ENCODE measurements at regions not wholly inside any gene's neighbourhood (a gene's known extent, or its start where the extent isn't known, plus 50 kb on each side); places are given as distances from the start of the nearest gene placed in this dataset.
"Not testable (repeated sequence)": the region's sequence is repeated elsewhere in the genome, so short reads cannot be mapped to it uniquely, and the experiment has no call there.

GRCh38 chr11:86144846-86145245 lies 76.0 kb upstream of the PICALM start:
- TF ChIP-seq, protein P1, sequence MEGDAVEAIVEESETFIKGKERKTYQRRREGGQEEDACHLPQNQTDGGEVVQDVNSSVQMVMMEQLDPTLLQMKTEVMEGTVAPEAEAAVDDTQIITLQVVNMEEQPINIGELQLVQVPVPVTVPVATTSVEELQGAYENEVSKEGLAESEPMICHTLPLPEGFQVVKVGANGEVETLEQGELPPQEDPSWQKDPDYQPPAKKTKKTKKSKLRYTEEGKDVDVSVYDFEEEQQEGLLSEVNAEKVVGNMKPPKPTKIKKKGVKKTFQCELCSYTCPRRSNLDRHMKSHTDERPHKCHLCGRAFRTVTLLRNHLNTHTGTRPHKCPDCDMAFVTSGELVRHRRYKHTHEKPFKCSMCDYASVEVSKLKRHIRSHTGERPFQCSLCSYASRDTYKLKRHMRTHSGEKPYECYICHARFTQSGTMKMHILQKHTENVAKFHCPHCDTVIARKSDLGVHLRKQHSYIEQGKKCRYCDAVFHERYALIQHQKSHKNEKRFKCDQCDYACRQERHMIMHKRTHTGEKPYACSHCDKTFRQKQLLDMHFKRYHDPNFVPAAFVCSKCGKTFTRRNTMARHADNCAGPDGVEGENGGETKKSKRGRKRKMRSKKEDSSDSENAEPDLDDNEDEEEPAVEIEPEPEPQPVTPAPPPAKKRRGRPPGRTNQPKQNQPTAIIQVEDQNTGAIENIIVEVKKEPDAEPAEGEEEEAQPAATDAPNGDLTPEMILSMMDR (IDR thresholded peaks at IDR 0.05) = no peak
- TF ChIP-seq POLR2A (IDR thresholded peaks at IDR 0.05) (no peak), POLR2AphosphoS5 (IDR thresholded peaks at IDR 0.05) (no peak), EP300 (IDR thresholded peaks at IDR 0.05) (no peak)
- Histone ChIP-seq H3K9me3 (no peaks in the 10 kb centered on the region), H3K36me3 (no peaks in the 10 kb centered on the region), H3K27me3 (no peaks in the 10 kb centered on the region), H3K4me1 (peaks cover 5 to 22% (median 18%) of the 10 kb centered on the region in 4 donors), H3K27ac (peak overlapping the region in 1 of 4 donors; percentile 77), H3K4me3 (no peak overlapping the region)
- 77 to 81% methylated on average over 3 of the region's 3 CpGs for WGBS, 2 donors
- ATAC-seq (ENCODE audit: low FRiP score in 2 of 2) (no peak), DNase-seq (no peak)

DNA sequence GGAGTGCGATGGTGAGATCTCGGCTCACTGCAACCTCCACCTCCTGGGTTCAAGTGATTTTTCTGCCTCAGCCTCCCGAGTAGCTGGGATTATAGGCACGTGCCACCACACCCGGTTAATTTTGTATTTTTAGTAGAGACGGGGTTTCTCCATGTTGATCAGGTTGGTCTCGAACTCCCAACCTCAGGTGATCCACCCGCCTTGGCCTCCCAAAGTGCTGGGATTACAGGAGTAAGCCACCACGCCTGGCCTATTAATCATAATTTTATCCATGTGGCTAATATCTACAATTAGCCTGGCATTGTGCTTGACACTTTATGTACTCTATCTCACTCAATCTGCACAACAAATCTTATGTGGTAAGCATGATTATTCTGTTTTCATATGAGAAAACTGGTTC lies 75.2 kb upstream of the PICALM start:
- not testable (repeated sequence) for H3K9me3 ChIP-seq; DNase-seq; H3K27me3 ChIP-seq; ATAC-seq (ENCODE audit: low FRiP score in 2 of 2); H3K36me3 ChIP-seq; H3K4me3 ChIP-seq
- Histone ChIP-seq H3K4me1 (peaks cover 5 to 30% (median 21%) of the 10 kb centered on the region in 4 donors), H3K27ac (peak overlapping the region; percentile 57 to 77 (median 66))
- 96 to 97% methylated on average over 9 of the region's 9 CpGs for WGBS, 2 donors

- H3K9me3 ChIP-seq = no peaks in the 10 kb centered on the region
- peak; percentile 71 to 83 for ATAC-seq (ENCODE audit: low FRiP score in 2 of 2)
- TF ChIP-seq EP300 (IDR thresholded peaks at IDR 0.05) (no peak), POLR2A (IDR thresholded peaks at IDR 0.05) (no peak), POLR2AphosphoS5 (IDR thresholded peaks at IDR 0.05) (peak in 1 of 2 donors; percentile 40)
- no peak overlapping the region for H3K4me3 ChIP-seq
- peak overlapping the region; percentile 57 to 81 (median 66) for H3K27ac ChIP-seq
- peaks cover 5 to 30% (median 21%) of the 10 kb centered on the region in 4 donors for H3K4me1 ChIP-seq
- WGBS, 2 donors = 87% methylated on average over 7 of the region's 7 CpGs
- DNase-seq = peak in 1 of 2 donors; percentile 41
- H3K36me3 ChIP-seq = no peaks in the 10 kb centered on the region
- no peaks in the 10 kb centered on the region for H3K27me3 ChIP-seq
Observed at GRCh38 chr11:86143087-86144030, 74.5 kb upstream of the PICALM start.

DNA sequence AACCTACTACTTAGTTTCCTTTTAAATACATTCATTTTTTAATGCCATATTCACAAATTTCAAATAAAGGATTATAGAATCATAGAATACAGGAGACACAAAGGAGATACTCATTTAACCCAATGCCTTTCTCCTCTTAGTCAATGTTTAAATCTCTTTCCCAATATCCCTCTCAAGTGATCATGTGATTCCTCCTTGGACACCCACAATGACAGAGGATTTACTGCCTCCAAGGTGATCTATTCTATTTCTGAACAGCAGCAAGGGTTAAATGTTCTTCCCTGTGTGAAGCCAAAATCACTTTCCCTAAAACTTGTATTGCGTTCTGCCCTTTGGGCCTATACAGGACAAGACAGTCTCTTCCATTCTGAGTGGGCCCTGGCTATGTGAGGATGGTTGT lies 73.3 kb upstream of the PICALM start:
- TF ChIP-seq POLR2A (IDR thresholded peaks at IDR 0.05) (no peak), POLR2AphosphoS5 (IDR thresholded peaks at IDR 0.05) (no peak), EP300 (IDR thresholded peaks at IDR 0.05) (no peak)
- TF ChIP-seq, protein P1 (IDR thresholded peaks at IDR 0.05) = no peak
- Histone ChIP-seq H3K27ac (peak overlapping the region in 3 of 4 donors; percentile 9 to 81 (median 71)), H3K4me1 (peaks cover 5 to 35% (median 23%) of the 10 kb centered on the region in 4 donors), H3K27me3 (no peaks in the 10 kb centered on the region), H3K9me3 (no peaks in the 10 kb centered on the region), H3K4me3 (no peak overlapping the region), H3K36me3 (no peaks in the 10 kb centered on the region)
- DNase-seq (no peak), ATAC-seq (ENCODE audit: low FRiP score in 2 of 2) (no peak)
- WGBS, 2 donors = 91 to 100% methylated on average over 1 of the region's 1 CpG

GRCh38 chr11:86141727-86142126 lies 72.8 kb upstream of the PICALM start:
- peak; percentile 34 to 58 for ATAC-seq (ENCODE audit: low FRiP score in 2 of 2)
- H3K4me3 ChIP-seq = no peak overlapping the region
- H3K27ac ChIP-seq = peak overlapping the region; percentile 9 to 81 (median 49)
- 60 to 64% methylated on average over 1 of the region's 1 CpG for WGBS, 2 donors
- DNase-seq = no peak
- no peaks in the 10 kb centered on the region for H3K36me3 ChIP-seq
- H3K27me3 ChIP-seq = no peaks in the 10 kb centered on the region
- TF ChIP-seq, protein P1 (IDR thresholded peaks at IDR 0.05) = no peak
- TF ChIP-seq POLR2A (IDR thresholded peaks at IDR 0.05) = no peak
- TF ChIP-seq EP300 (IDR thresholded peaks at IDR 0.05) = no peak
- TF ChIP-seq POLR2AphosphoS5 (IDR thresholded peaks at IDR 0.05) = no peak
- no peaks in the 10 kb centered on the region for H3K9me3 ChIP-seq
- peaks cover 5 to 35% (median 23%) of the 10 kb centered on the region in 4 donors for H3K4me1 ChIP-seq

All from upper lobe of left lung (tissue), 6 donors.